Calu3 (cell line): ENCODE measurements at regions not wholly inside any gene's neighbourhood (a gene's known extent, or its start where the extent isn't known, plus 50 kb on each side); places are given as distances from the start of the nearest gene placed in this dataset.

Experiments
- BruUV-seq: library from RNA; stranded (reverse); fragments of 400-500 nt; replicated peaks from 2 replicates; lab custom pipeline; 2021; lab: Mats Ljungman, UMichigan
- CTCF ChIA-PET: fragments of 300-600 bp; sonication (Branson Sonifier 250); formaldehyde crosslinking; loops from one replicate; lab custom pipeline; 2022; ENCODE audit warnings: antibody characterized with exemption; lab: Charles Lee
- DNase-seq: peaks from one replicate; pipeline ENCODE4 v3.0.0; 2022
- H3K27ac Mint-ChIP-seq: one replicate; pipeline ENCODE4 v1.8.0; 2022; ENCODE audit warnings: mixed read lengths; ENCODE audit not compliant: unreplicated experiment
- H3K27me3 Mint-ChIP-seq: one replicate; pipeline ENCODE4 v1.8.0; 2022; ENCODE audit warnings: mixed read lengths; ENCODE audit not compliant: unreplicated experiment
- H3K36me3 Mint-ChIP-seq: one replicate; pipeline ENCODE4 v1.8.0; 2022; ENCODE audit warnings: mild to moderate bottlenecking, moderate library complexity, mixed read lengths; ENCODE audit not compliant: insufficient read depth, unreplicated experiment
- H3K4me1 Mint-ChIP-seq: one replicate; pipeline ENCODE4 v1.8.0; 2022; ENCODE audit warnings: mild to moderate bottlenecking, low read depth, mixed read lengths; ENCODE audit not compliant: unreplicated experiment
- H3K4me3 Mint-ChIP-seq: one replicate; pipeline ENCODE4 v1.8.0; 2022; ENCODE audit warnings: mild to moderate bottlenecking, low read depth, moderate library complexity, mixed read lengths; ENCODE audit not compliant: unreplicated experiment
- H3K9me3 Mint-ChIP-seq: one replicate; pipeline ENCODE4 v1.8.0; 2022; ENCODE audit warnings: low read depth, mixed read lengths; ENCODE audit not compliant: unreplicated experiment
- intact Hi-C: fragments of 100-400 bp; cut with micrococcal nuclease; formaldehyde crosslinking; loops from one replicate; pipeline ENCODE4 v1.10.0; 2022; ENCODE audit not compliant: unreplicated experiment
- TF ChIP-seq, protein P1 (sequence below): fragments of 200-600 bp; IDR thresholded peaks from one replicate; pipeline ENCODE4 v1.8.0; 2022; ENCODE audit warnings: antibody characterized with exemption; ENCODE audit not compliant: unreplicated experiment

- no peaks in the 10 kb centered on the region for H3K27me3 Mint-ChIP-seq
- intact Hi-C loops: no loop called here
- H3K36me3 Mint-ChIP-seq: no peaks in the 10 kb centered on the region
- H3K4me1 Mint-ChIP-seq: peaks cover 9% of the 10 kb centered on the region
- H3K9me3 Mint-ChIP-seq: peaks cover 2% of the 10 kb centered on the region
- CTCF ChIA-PET: no interaction called here
- no peak overlapping the region for H3K4me3 Mint-ChIP-seq
- no TSS peak for BruUV-seq
- no peak overlapping the region for H3K27ac Mint-ChIP-seq
- TF ChIP-seq, protein P1, sequence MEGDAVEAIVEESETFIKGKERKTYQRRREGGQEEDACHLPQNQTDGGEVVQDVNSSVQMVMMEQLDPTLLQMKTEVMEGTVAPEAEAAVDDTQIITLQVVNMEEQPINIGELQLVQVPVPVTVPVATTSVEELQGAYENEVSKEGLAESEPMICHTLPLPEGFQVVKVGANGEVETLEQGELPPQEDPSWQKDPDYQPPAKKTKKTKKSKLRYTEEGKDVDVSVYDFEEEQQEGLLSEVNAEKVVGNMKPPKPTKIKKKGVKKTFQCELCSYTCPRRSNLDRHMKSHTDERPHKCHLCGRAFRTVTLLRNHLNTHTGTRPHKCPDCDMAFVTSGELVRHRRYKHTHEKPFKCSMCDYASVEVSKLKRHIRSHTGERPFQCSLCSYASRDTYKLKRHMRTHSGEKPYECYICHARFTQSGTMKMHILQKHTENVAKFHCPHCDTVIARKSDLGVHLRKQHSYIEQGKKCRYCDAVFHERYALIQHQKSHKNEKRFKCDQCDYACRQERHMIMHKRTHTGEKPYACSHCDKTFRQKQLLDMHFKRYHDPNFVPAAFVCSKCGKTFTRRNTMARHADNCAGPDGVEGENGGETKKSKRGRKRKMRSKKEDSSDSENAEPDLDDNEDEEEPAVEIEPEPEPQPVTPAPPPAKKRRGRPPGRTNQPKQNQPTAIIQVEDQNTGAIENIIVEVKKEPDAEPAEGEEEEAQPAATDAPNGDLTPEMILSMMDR: no peak
- DNase-seq: no peak
Measured at GRCh38 chr5:101473483-101473882, 570.4 kb upstream of the ST8SIA4 start.

DNA sequence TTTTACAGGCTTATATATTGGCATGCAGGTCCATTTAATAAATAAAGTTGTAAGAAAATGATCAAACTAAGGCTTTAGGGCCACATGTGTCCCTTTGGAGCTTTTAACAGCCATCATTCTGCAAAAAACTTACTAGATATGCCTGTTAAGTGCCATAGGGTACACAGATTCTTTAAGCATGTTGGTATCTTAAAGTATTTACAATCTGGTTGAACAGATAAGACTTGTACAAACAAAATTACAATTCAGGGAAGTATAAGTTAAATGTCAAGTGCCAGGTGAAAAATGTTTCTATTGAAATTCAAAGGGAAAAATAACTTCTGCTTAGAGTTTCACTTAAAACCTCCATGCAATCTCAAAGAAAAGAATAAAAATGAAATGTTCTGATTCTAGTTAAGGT lies 558.4 kb upstream of the ST8SIA4 start:
- Mint-ChIP-seq H3K9me3 (peaks cover 3% of the 10 kb centered on the region), H3K27ac (no peak overlapping the region), H3K27me3 (no peaks in the 10 kb centered on the region), H3K4me3 (no peak overlapping the region), H3K4me1 (no peaks in the 10 kb centered on the region), H3K36me3 (no peaks in the 10 kb centered on the region)
- intact Hi-C loops: no loop called here
- CTCF ChIA-PET: no interaction called here
- BruUV-seq: no TSS peak
- TF ChIP-seq, protein P1: no peak
- DNase-seq: no peak

- CTCF ChIA-PET: no interaction called here
- no peak overlapping the region for H3K27ac Mint-ChIP-seq
- H3K27me3 Mint-ChIP-seq: no peaks in the 10 kb centered on the region
- no peaks in the 10 kb centered on the region for H3K4me1 Mint-ChIP-seq
- BruUV-seq: no TSS peak
- no peak for DNase-seq
- H3K9me3 Mint-ChIP-seq: no peaks in the 10 kb centered on the region
- H3K4me3 Mint-ChIP-seq: no peak overlapping the region
- H3K36me3 Mint-ChIP-seq: no peaks in the 10 kb centered on the region
- intact Hi-C loops: no loop called here
- TF ChIP-seq, protein P1: no peak
Measured at GRCh38 chr5:101458587-101458986, 555.5 kb upstream of the ST8SIA4 start.

- no peak overlapping the region for H3K4me3 Mint-ChIP-seq
- no peak overlapping the region for H3K27ac Mint-ChIP-seq
- CTCF ChIA-PET: interaction anchor here (0.6 kb wide), 1 partner anchor 1002 kb away, joined by 3 read pairs; no protein-coding TSS in a partner anchor
- no peaks in the 10 kb centered on the region for H3K4me1 Mint-ChIP-seq
- H3K36me3 Mint-ChIP-seq: no peaks in the 10 kb centered on the region
- BruUV-seq: no TSS peak
- no peak for DNase-seq
- intact Hi-C loops: no loop called here
- no peaks in the 10 kb centered on the region for H3K27me3 Mint-ChIP-seq
- TF ChIP-seq, protein P1: no peak
- no peaks in the 10 kb centered on the region for H3K9me3 Mint-ChIP-seq
Measured at GRCh38 chr5:101455851-101456250, 552.8 kb upstream of the ST8SIA4 start.
